ENCODE measurements at regions not wholly inside any gene's neighbourhood (a gene's known extent, or its start where the extent isn't known, plus 50 kb on each side); places are given as distances from the start of the nearest gene placed in this dataset.

- peaks cover 17% of the 10 kb centered on the region for H3K27me3 ChIP-seq (ENCODE audit: insufficient read depth, low read length, poor library complexity)
Measured at GRCh38 chr15:97890307-97890706, 70.2 kb upstream of the ARRDC4 start.

GRCh38 chr15:97892167-97892938, 68.2 kb upstream of the ARRDC4 start:
- no peak overlapping the region for H2AFZ ChIP-seq (ENCODE audit: low read depth, low read length)
- no peak overlapping the region for H3K4me3 ChIP-seq (ENCODE audit: low read depth in 1 of 2, low read length in 2 of 2)
- no peaks in the 10 kb centered on the region for H3K79me2 ChIP-seq (ENCODE audit: insufficient read depth, low read length)
- no peak overlapping the region for H3K4me2 ChIP-seq (ENCODE audit: insufficient read depth, low read length)
- no peaks in the 10 kb centered on the region for H4K20me1 ChIP-seq (ENCODE audit: insufficient read depth, low read length)
- DNase-seq (no peak), ATAC-seq (ENCODE audit: insufficient read depth, low read depth) (no peak)
- H3K27ac ChIP-seq (ENCODE audit: low read length) = no peak overlapping the region
- no peaks in the 10 kb centered on the region for H3K9me3 ChIP-seq (ENCODE audit: insufficient read depth, low read length, severe bottlenecking)
- peaks cover 13% of the 10 kb centered on the region for H3K27me3 ChIP-seq (ENCODE audit: insufficient read depth, low read length, poor library complexity)
- H3K9ac ChIP-seq (ENCODE audit: low read depth, low read length) = no peak overlapping the region
- no peaks in the 10 kb centered on the region for H3K36me3 ChIP-seq (ENCODE audit: insufficient read depth, low read length)
- TF ChIP-seq EZH2 (IDR thresholded peaks at IDR 0.05; ENCODE audit: borderline replicate concordance, low read depth, low read length, severe bottlenecking) (no peak), CTCF (IDR thresholded peaks at IDR 0.05; ENCODE audit: borderline replicate concordance, extremely low read depth, low read length, poor library complexity, severe bottlenecking) (no peak)
- H3K4me1 ChIP-seq (ENCODE audit: insufficient read depth, low read length) = no peaks in the 10 kb centered on the region

More at GRCh38 chr15:97890307-97890706, 70.2 kb upstream of the ARRDC4 start:
- no peak overlapping the region for H3K4me3 ChIP-seq (ENCODE audit: low read depth in 1 of 2, low read length in 2 of 2)
- no peak for TF ChIP-seq CTCF (IDR thresholded peaks at IDR 0.05; ENCODE audit: borderline replicate concordance, extremely low read depth, low read length, poor library complexity, severe bottlenecking)
- no peak for TF ChIP-seq EZH2 (IDR thresholded peaks at IDR 0.05; ENCODE audit: borderline replicate concordance, low read depth, low read length, severe bottlenecking)
- no peak for DNase-seq
- no peaks in the 10 kb centered on the region for H4K20me1 ChIP-seq (ENCODE audit: insufficient read depth, low read length)
- H3K36me3 ChIP-seq (ENCODE audit: insufficient read depth, low read length) = no peaks in the 10 kb centered on the region
- H3K9ac ChIP-seq (ENCODE audit: low read depth, low read length) = no peak overlapping the region
- no peak overlapping the region for H3K4me2 ChIP-seq (ENCODE audit: insufficient read depth, low read length)
- no peaks in the 10 kb centered on the region for H3K79me2 ChIP-seq (ENCODE audit: insufficient read depth, low read length)
- H2AFZ ChIP-seq (ENCODE audit: low read depth, low read length) = no peak overlapping the region
- no peak for ATAC-seq (ENCODE audit: insufficient read depth, low read depth)
- no peak overlapping the region for H3K27ac ChIP-seq (ENCODE audit: low read length)
- no peaks in the 10 kb centered on the region for H3K4me1 ChIP-seq (ENCODE audit: insufficient read depth, low read length)
- H3K9me3 ChIP-seq (ENCODE audit: insufficient read depth, low read length, severe bottlenecking) = no peaks in the 10 kb centered on the region

GRCh38 chr15:97893967-97894366, 66.5 kb upstream of the ARRDC4 start:
- H3K79me2 ChIP-seq (ENCODE audit: insufficient read depth, low read length) = no peaks in the 10 kb centered on the region
- H3K36me3 ChIP-seq (ENCODE audit: insufficient read depth, low read length) = no peaks in the 10 kb centered on the region
- H3K27me3 ChIP-seq (ENCODE audit: insufficient read depth, low read length, poor library complexity) = peaks cover 13% of the 10 kb centered on the region
- no peak overlapping the region for H3K4me2 ChIP-seq (ENCODE audit: insufficient read depth, low read length)
- DNase-seq (no peak), ATAC-seq (ENCODE audit: insufficient read depth, low read depth) (no peak)
- TF ChIP-seq CTCF (IDR thresholded peaks at IDR 0.05; ENCODE audit: borderline replicate concordance, extremely low read depth, low read length, poor library complexity, severe bottlenecking) (no peak), EZH2 (IDR thresholded peaks at IDR 0.05; ENCODE audit: borderline replicate concordance, low read depth, low read length, severe bottlenecking) (no peak)
- no peak overlapping the region for H3K4me3 ChIP-seq (ENCODE audit: low read depth in 1 of 2, low read length in 2 of 2)
- H4K20me1 ChIP-seq (ENCODE audit: insufficient read depth, low read length) = no peaks in the 10 kb centered on the region
- no peak overlapping the region for H3K9ac ChIP-seq (ENCODE audit: low read depth, low read length)
- no peak overlapping the region for H3K27ac ChIP-seq (ENCODE audit: low read length)
- H3K4me1 ChIP-seq (ENCODE audit: insufficient read depth, low read length) = no peaks in the 10 kb centered on the region
- no peak overlapping the region for H2AFZ ChIP-seq (ENCODE audit: low read depth, low read length)
- no peaks in the 10 kb centered on the region for H3K9me3 ChIP-seq (ENCODE audit: insufficient read depth, low read length, severe bottlenecking)
